GM18499 (cell line): ENCODE measurements at regions not wholly inside any gene's neighbourhood (a gene's known extent, or its start where the extent isn't known, plus 50 kb on each side); places are given as distances from the start of the nearest gene placed in this dataset.

Source experiments
- ATAC-seq: cut with Tn5 transposase; IDR thresholded peaks from one replicate; pipeline ENCODE4 v1.9.1; 2021; ENCODE audit warnings: moderate number of reproducible peaks; ENCODE audit not compliant: insufficient read depth, unreplicated experiment

- ATAC-seq, result no peak
Measured at GRCh38 chr5:8590959-8591358, 722.0 kb downstream of the MTRR start.

DNA sequence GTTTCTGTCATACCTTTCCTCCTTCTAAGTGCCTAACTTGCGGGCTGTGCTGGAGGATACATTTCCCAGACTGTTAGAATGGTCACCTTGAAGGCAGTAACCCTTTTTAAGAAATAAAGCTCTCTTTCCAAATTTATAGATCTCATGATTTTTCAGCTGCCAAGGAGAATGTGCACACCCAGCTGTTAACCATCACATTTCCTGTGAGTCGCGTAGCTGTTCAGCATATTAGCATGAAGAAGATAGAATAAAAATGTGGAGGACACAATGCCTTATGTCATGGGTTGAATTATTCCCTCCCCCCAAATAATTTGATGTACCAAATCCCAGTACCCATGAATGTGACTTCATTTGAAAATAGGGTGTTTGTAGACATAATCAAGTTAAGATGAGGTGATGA, 729.4 kb downstream of the MTRR start:
- ATAC-seq, result no peak

DNA sequence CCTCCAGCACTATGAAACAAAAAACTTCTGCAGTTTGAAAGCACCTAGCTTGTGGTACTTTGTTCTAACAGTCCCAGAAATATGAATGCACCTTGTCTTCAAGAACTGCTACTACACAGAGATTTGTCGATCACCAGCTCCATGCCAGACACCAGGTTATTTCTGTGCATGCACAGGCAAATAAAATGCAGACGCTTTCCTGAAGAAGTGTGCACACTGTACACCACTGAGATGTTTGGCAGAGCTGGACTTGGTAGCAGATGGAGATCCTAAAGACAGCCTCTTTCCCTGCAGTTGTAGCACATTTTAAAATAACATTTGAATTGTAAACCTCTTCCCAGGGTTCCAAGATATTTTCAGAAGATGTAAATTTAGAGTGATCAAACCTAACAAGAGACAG, 730.0 kb downstream of the MTRR start:
- ATAC-seq, result no peak

DNA sequence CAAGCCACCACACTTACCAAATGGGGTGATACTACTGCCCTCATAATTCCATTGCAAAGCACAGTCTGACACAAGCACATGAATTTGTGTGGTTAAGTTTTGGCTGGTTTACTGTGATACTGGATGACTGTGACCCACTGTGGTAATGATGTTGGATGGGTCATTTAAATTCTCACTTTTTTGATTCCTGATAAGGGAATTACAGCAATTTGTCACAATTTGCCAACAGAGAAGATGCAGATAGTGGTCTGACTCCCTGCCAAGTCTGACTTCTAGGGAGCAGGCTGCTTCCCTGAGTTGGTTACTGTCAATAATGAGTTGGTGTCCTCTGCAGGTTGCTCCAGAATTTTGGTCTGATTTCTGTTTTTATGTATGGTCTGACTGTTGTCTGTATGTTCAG, 731.9 kb downstream of the MTRR start:
- no peak for ATAC-seq

GRCh38 chr5:8601831-8602354, 732.9 kb downstream of the MTRR start:
- ATAC-seq, result no peak

GRCh38 chr5:8606231-8606630, 737.3 kb downstream of the MTRR start:
- ATAC-seq, result no peak

- no peak for ATAC-seq
Measured at GRCh38 chr5:8611067-8611466, 742.1 kb downstream of the MTRR start.

GRCh38 chr5:8613078-8613685, 744.2 kb downstream of the MTRR start:
- ATAC-seq, result no peak

GRCh38 chr5:8615142-8615858, 746.4 kb downstream of the MTRR start:
- ATAC-seq, result no peak

GRCh38 chr5:8628521-8628920, 759.6 kb downstream of the MTRR start:
- ATAC-seq, result no peak

DNA sequence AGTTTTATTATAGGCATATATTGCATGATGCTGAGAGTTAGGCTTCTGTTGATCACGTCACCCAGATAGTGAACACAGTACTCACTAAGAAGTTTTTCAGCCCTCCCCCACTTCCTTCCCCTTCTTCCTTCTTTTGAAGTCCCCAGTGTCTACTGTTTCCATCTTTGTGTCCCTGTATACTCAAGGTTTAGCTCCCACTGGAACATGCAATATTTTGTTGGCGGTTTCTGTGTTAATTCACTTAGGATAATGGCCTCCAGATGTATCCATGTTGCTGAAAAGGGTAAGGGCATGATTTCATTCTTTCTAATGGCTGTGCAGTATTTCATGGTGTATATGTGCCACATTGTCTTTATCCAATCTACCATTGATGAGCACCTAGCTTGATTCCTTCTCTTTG, 764.3 kb downstream of the MTRR start:
- ATAC-seq, result no peak

- ATAC-seq, result no peak
Measured at GRCh38 chr5:8633696-8634095, 764.7 kb downstream of the MTRR start.

- ATAC-seq, result no peak
Measured at GRCh38 chr5:8634219-8634618, 765.3 kb downstream of the MTRR start.

DNA sequence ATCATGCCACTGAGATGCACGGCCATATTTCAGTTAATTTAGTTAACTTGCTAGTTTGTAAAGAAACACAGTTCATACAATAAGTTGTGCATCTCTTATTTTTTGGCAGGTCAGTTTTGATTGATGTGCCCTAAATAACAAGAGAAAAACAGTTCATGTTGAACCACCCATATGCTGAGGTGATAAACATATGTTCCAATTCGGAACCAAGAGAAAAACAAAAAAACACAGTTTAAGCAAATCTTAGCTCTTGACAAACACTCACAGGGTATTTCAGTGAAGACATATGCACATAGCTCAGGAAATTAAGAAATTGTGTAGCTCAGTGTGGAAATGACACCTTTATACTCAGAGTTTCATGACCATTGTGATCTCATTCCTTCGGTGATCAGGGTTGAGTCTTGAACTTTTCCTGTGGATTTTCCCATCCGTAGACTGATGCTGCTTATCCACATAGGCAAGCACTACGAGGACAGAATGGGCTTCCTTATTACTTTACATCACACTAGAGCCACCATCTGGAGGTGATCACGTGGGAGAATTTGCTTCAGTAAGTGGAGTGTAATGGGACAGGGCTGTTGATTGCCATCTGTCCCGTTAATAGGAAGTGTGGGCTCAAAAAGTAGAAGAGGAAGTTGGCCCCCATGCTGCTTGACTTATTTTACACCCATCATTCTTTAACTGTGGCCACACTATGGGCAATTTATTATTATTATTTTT, 773.0 kb downstream of the MTRR start:
- ATAC-seq, result no peak

DNA sequence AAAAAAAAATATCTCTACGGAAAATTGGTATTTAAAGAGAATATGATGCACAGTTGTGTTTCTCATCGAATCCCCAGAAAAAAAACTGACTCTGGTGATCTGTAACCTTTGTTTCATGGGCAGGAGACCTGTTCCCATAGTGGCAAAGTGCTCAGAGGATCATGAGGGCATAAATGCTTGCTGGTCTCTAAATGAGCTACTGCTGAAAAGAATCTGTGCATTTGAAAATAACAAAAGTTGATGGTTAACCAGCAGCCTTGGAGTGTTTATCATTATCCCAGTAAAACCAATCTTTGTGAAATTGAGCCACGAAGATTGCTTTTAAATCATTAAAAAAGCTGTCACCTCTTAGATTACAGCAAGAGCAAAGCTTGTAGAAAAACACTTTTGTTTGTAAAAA, 775.4 kb downstream of the MTRR start:
- ATAC-seq, result no peak

DNA sequence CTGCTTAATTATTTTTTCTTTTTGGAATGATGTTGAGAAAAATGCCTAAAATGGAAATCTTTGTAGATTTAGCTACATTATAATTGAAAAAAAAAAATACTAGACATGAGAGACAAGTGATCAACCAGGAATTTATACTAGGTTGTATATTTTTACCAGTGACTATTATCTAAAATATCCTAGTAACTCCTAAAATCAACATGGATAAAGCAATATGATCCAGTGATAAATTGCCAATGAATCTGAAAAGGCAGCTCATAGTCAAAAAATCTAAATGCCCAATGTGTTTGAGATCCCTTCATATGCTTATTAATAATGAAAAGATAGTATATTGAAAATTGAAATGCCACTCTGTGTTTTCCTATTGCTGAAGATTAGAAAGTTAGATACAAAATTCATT, 778.2 kb downstream of the MTRR start:
- no peak for ATAC-seq

GRCh38 chr5:8650186-8650585, 781.2 kb downstream of the MTRR start:
- ATAC-seq, result no peak

DNA sequence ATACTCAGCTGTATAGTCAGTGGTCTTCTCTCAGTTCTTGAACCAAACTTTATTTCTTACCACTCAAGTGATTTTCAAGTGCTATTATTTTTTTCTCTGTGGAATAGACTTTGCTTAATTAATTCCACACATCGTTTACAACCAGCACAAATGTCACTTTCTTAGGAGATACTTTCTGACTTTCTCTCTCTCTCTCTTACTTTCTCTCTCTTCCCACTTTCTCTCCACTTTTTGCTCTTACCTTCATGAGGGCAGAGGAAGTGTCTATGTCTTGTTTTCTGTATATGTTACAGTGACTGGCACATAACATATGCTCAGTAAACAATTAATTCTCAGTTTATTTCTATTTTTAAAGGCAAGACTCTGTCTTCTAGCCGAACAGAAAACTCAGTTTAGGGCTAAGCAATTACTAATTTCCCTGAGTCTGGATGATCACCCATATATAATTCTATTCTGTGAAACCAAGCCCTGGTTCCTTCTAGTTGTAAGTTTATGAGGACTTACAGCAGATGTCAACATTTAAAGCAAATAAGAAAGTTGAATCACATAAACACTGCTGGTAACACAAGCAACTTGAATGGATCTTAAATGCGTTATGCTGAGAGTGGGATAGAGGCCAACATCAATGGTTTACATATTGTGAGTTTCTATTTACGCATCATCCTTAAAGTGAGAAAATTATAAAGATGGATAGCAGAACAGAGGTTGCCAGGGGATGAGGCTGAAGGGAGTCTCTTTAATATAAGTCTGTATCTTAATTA, 791.4 kb downstream of the MTRR start:
- ATAC-seq, result no peak

GRCh38 chr5:8663374-8663773, 794.4 kb downstream of the MTRR start:
- ATAC-seq, result no peak

DNA sequence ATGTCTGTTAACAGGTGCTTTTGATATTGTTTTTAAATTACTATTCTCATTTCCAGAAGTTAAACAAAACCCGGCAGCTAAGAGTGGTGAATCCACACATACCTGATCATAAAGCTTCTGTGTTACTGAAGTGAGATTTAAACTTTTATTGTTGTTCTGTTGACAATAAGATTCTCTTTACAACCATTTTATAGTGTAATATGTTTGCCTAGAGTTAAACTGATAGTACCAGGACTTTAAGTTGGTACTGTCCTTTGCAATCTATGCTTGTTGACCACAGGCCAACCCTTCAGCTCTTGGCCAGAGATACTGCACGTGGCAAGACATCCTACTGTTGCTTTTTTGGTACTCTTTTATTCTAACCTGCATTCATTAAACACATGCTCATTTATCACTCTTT, 806.2 kb downstream of the MTRR start:
- ATAC-seq, result no peak

DNA sequence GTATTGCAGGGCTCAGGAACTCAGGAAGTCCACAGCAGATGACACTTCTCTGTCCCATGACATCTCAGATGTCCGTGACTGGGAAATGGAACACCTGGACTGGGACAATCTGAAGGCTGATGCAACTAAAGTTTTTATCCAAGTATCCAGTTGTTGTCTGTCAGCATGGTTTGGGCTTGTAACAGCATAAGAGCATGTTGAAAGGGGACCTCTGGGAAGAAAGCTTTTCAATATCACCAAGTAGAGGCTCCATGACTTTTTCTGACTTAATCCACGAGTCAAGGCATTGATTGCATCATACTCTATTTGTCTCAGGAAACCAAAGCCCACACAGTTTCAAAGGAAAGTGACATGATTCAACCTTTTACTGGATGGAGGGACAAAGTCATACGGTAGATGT, 807.7 kb downstream of the MTRR start:
- ATAC-seq, result no peak
